ENCODE measurements at regions not wholly inside any gene's neighbourhood (a gene's known extent, or its start where the extent isn't known, plus 50 kb on each side); places are given as distances from the start of the nearest gene placed in this dataset.

DNA sequence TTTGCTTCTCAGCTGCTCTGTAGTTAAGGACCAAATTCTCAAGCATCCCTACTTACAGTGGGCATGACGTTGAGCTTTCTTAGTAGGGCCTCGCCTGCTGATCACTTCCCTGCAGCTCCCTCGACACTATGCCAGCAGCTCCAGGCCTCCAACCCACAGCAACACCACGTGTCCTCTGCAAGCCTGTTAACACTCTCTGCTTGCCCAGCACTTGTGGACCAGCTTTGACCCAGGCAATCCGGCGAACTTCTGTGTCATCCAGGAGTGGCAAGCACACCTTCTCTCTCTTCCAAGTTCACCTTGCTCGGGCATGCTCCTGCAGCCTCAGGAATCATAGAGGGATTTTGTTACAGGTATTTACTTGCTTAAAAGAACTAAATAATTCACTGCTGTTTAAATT lies 138.6 kb upstream of the FHL2 start:
- no peak for ATAC-seq (ENCODE audit: low read depth)
- intact Hi-C loops (cut with micrococcal nuclease) (no loop called here), in situ Hi-C loops (cut with MboI; ENCODE audit: low sequenced_read_pairs) (loop anchor here (10.0 kb wide), 1 partner anchor 193 kb away; no protein-coding TSS in a partner anchor), dilution Hi-C loops (cut with HindIII; ENCODE audit: low sequenced_read_pairs, unreplicated experiment) (no loop called here)
- Histone ChIP-seq H4K20me1 (ENCODE audit: insufficient read depth, low read length) (no peaks in the 10 kb centered on the region), H3K9me3 (ENCODE audit: control insufficient read depth, insufficient read depth, low read length) (no peaks in the 10 kb centered on the region), H3K23ac (ENCODE audit: low read depth, low read length) (no peak overlapping the region), H3K9me1 (ENCODE audit: insufficient read depth, low read length) (no peaks in the 10 kb centered on the region; the same call in 1 of the 2 replicates), H2AK5ac (ENCODE audit: low read depth, low read length) (no peak overlapping the region), H3K36me3 (ENCODE audit: control insufficient read depth, insufficient read depth, low read length) (no peaks in the 10 kb centered on the region), H2AK9ac (replicated peaks; ENCODE audit: low read depth, low read length, poor library complexity) (no peak overlapping the region), H4K91ac (ENCODE audit: insufficient read depth, low read depth, low read length) (no peak overlapping the region), H3K14ac (replicated peaks; ENCODE audit: low read depth, low read length) (no peak overlapping the region), H2BK5ac (ENCODE audit: low read depth, low read length, poor library complexity, severe bottlenecking) (no peak overlapping the region), H3K56ac (ENCODE audit: extremely low read depth, insufficient read depth, low read length) (no peak overlapping the region), H2BK15ac (ENCODE audit: low read depth, low read length) (no peak overlapping the region), H3K27me3 (ENCODE audit: control insufficient read depth, insufficient read depth, low read length) (peaks cover 43% of the 10 kb centered on the region), H3K4me3 (ENCODE audit: insufficient read depth, low read depth, low read length) (no peak overlapping the region), H4K5ac (ENCODE audit: low read depth, low read length) (no peak overlapping the region), H3K4ac (ENCODE audit: low read depth, low read length) (no peak overlapping the region), H2AFZ (replicated peaks; ENCODE audit: low read length, poor library complexity) (no peak overlapping the region), H3K79me1 (ENCODE audit: low read depth in 1 of 2, low read length in 2 of 2) (no peaks in the 10 kb centered on the region), H3K9ac (ENCODE audit: low read depth, low read length) (no peak overlapping the region), H3K27ac (ENCODE audit: insufficient read depth, low read length) (no peak overlapping the region), H3K18ac (ENCODE audit: low read depth, low read length) (no peak overlapping the region), H4K8ac (ENCODE audit: low read depth in 2 of 2, low read length in 2 of 2) (no peak overlapping the region), H2BK20ac (ENCODE audit: low read depth, low read length) (no peak overlapping the region), H3K4me1 (ENCODE audit: control insufficient read depth, insufficient read depth, low read length) (no peaks in the 10 kb centered on the region), H2BK120ac (ENCODE audit: low read depth, low read length) (no peak overlapping the region), H3K4me2 (ENCODE audit: low read depth, low read length) (no peak overlapping the region)
- TF ChIP-seq NFE2L2 (IDR thresholded peaks at IDR 0.05; ENCODE audit: low read depth, low read length) (no peak), MAZ (IDR thresholded peaks at IDR 0.05; ENCODE audit: borderline replicate concordance, low read depth, low read length) (no peak), SMC3 (IDR thresholded peaks at IDR 0.05; ENCODE audit: low read depth, low read length) (no peak), BHLHE40 (IDR thresholded peaks at IDR 0.05; ENCODE audit: low read depth, low read length) (no peak), MXI1 (IDR thresholded peaks at IDR 0.05; ENCODE audit: borderline replicate concordance, low read depth, low read length) (no peak), RFX5 (IDR thresholded peaks at IDR 0.05; ENCODE audit: low read depth, low read length) (no peak), RCOR1 (IDR thresholded peaks at IDR 0.05; ENCODE audit: insufficient replicate concordance, low read length) (no peak)
- TF ChIP-seq, protein P1, sequence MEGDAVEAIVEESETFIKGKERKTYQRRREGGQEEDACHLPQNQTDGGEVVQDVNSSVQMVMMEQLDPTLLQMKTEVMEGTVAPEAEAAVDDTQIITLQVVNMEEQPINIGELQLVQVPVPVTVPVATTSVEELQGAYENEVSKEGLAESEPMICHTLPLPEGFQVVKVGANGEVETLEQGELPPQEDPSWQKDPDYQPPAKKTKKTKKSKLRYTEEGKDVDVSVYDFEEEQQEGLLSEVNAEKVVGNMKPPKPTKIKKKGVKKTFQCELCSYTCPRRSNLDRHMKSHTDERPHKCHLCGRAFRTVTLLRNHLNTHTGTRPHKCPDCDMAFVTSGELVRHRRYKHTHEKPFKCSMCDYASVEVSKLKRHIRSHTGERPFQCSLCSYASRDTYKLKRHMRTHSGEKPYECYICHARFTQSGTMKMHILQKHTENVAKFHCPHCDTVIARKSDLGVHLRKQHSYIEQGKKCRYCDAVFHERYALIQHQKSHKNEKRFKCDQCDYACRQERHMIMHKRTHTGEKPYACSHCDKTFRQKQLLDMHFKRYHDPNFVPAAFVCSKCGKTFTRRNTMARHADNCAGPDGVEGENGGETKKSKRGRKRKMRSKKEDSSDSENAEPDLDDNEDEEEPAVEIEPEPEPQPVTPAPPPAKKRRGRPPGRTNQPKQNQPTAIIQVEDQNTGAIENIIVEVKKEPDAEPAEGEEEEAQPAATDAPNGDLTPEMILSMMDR (conservative IDR thresholded peaks at IDR 0.05; ENCODE audit: low read depth, low read length) = no peak
- TF ChIP-seq, protein P2, sequence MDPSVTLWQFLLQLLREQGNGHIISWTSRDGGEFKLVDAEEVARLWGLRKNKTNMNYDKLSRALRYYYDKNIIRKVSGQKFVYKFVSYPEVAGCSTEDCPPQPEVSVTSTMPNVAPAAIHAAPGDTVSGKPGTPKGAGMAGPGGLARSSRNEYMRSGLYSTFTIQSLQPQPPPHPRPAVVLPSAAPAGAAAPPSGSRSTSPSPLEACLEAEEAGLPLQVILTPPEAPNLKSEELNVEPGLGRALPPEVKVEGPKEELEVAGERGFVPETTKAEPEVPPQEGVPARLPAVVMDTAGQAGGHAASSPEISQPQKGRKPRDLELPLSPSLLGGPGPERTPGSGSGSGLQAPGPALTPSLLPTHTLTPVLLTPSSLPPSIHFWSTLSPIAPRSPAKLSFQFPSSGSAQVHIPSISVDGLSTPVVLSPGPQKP (IDR thresholded peaks at IDR 0.05; ENCODE audit: borderline replicate concordance, low read depth, low read length) = no peak
- ChIA-PET POLR2A (ENCODE audit: unreplicated experiment) (no interaction called here), CTCF (no interaction called here)
- 84% methylated on average over 3 of the region's 7 CpGs; no CpG with 5 or more reads in 1 of the 2 experiments for WGBS, 2 experiments (ENCODE audit: extremely low coverage in 2 of 2, insufficient read length in 1 of 2)
- no peak for DNase-seq
- BruUV-seq (replicated peaks) = no TSS peak
